GM18858 (cell line): ENCODE measurements at regions not wholly inside any gene's neighbourhood (a gene's known extent, or its start where the extent isn't known, plus 50 kb on each side); places are given as distances from the start of the nearest gene placed in this dataset.
A peak's percentile ranks its signal among the peaks of the same experiment; 100 is the strongest.

Experiments
- ATAC-seq: cut with Tn5 transposase; IDR thresholded peaks from one replicate; pipeline ENCODE4 v1.9.1; 2021; ENCODE audit not compliant: unreplicated experiment

DNA sequence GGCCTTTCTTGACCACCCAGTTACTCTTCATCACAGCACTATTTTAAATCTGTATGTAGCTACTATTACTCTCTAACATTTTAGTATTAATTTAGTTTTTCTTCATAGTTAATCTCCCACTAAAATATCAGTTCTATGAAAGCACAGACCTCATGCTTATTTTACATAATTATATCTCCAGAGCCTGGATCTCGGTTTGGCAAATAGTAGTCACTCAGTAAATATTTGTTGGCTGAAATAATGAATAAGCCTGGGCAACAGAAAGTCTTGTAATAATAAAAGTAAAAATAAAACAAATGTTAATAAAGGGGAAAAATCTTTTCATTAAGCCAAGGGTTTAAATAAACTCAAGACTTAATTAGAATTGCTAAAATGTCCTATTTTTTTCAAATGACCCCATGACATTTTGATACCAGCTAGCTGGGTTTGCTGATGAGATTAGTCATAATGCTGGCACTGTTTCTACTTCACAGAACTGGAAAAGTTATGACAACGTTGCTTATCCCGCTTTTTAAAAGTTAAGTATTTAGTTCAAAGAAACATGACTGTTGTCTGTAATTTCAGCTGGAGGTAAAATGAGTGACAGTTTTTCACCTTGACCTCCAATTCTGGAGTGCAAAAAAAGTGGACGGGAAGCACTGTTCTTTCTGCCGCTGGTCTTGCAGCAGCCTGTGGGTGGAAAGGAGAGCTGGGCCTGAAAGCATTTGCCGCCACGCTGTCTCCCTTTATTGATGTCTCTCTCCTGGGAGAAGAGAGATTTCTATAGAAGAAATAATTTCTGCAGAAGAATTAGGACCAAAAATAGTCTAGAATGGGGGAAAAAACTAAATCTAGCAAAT lies 85.2 kb upstream of the SPATA13 start:
- no peak for ATAC-seq

DNA sequence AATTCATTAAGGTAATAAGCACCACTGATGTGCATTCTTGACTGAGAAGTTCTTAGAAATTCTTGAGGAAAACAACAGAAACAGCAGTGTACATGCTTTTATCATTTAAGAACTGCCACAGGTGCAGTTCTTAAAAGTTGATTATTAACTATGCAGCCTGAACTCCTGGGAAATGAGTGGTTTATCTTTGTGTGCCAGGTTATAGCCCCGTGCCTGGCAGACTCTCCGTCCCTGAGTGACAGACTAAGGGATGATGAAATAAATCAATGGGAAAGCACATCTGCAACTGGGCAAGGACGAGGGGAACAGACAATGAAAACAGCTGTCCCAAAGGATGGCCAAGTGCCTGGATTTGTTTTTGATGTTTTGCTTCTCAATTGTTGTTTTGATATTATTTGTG lies 84.4 kb upstream of the SPATA13 start:
- ATAC-seq, result no peak

GRCh38 chr13:24076636-24077035 lies 83.9 kb upstream of the SPATA13 start:
- no peak for ATAC-seq

- ATAC-seq, result no peak
Observed at GRCh38 chr13:24080134-24080533, 80.4 kb upstream of the SPATA13 start.

GRCh38 chr13:24081387-24081786 lies 79.1 kb upstream of the SPATA13 start:
- no peak for ATAC-seq

GRCh38 chr13:24083141-24083540 lies 77.4 kb upstream of the SPATA13 start:
- ATAC-seq, result no peak

- no peak for ATAC-seq
Observed at GRCh38 chr13:24083722-24084421, 76.6 kb upstream of the SPATA13 start.

DNA sequence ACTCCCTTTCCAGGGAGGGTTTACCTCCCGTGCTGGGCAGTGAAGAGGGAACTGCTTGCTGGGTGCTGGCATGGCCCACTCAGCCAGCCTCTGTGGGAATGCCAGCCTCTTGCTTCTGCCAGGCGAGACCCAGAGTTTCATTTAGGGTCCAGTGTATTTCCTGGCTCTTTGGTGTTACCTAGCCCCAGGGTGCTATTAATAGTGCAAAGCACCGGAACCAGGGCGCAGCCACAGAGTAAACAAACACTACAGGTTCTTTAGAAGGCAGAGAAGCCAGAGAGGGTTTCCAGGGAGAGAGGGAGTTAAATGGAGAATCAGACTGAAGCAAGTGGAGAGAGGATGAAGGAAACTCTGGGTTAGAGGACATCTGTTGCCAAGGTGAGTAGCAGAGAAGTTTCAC lies 74.9 kb upstream of the SPATA13 start:
- ATAC-seq, result no peak

- ATAC-seq, result no peak
Observed at GRCh38 chr13:24086642-24087041, 73.9 kb upstream of the SPATA13 start.

DNA sequence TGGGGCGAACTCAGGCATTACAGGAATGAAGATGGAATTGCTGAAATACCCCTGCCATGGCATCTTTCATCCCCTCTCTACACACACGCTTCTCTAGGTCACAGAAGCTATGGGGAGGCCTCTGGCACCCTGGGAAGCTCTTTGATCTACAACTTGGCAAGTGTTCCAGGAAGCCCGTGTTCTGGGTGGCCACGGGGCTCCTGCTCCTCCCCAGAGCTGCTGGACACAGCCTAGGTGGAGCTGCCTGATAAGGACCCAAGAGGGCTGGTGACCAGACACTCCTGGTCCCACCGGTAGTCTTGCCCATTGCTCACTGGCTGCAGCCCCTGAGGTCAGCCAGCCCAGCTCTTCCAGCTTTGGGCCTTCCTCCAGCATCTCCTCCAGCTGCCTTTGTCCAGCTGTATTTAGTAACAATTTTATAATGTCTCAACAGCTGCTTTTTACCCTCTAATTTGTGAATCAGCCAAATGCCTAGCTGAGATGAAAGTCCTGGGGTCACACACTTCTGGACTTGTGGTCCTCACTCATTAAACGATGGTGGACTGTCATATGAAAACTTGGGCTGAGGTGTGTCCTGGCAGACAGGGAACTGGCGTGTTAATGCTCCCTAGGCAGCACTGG lies 72.8 kb upstream of the SPATA13 start:
- ATAC-seq, result no peak

DNA sequence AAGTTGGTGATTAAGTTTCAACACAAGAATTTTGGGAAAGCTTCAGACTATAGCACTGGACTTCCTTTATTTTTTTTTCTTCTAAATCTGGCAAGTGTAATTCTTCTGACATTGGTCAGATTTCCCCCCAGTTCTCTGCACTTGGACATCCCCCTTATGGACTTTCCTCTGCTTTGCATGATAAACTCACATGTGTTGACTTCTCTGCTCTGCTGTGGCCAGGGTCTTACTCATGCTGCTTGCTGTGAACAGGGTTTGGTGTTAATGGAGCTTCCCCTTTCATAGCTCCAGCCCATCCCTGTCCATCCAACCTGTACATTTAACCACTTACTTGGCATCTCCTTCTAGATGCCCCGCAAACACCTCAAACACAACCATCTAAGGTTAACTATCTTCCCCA lies 70.5 kb upstream of the SPATA13 start:
- ATAC-seq, result no peak

GRCh38 chr13:24091080-24091479 lies 69.4 kb upstream of the SPATA13 start:
- ATAC-seq, result no peak

GRCh38 chr13:24092108-24092507 lies 68.4 kb upstream of the SPATA13 start:
- no peak for ATAC-seq

DNA sequence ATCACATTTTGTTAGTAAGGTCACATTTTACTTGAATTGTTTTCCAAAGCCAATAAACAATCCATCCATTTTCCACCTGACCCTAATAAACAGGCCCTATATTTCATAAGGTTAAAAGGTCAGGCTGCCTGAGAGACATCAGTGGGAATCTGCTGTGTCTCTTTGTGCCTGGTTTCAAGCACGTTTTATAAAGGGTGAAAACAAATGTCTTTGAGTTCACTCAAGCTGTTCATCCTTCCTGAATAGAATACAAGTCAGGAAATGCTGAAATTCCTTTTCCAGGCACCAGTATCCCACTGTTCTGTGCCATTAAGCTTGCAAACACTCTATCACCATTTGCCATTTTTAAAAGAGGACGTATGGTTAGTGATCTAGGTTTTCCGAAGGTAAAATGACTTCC lies 67.5 kb upstream of the SPATA13 start:
- ATAC-seq, result no peak

DNA sequence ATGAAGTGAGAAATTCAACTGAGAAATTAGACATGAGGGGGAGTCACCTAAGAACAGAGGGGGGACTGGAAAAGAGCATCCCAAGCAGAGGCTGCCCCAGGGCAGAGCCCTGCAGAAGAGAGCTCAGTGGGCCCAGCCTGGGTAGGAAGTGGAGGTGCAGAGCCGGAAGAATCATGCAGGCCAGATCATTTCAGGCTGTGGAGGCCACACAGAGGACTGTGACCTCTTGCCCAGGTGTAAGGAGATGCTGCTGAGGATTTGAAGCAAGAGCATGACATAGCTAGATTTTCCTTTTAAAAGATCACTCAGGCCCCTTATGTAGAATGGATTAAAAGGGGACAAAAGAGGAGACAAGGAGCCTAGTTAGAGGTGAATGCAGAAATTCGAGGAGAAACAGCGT lies 63.9 kb upstream of the SPATA13 start:
- no peak for ATAC-seq

GRCh38 chr13:24097064-24097463 lies 63.5 kb upstream of the SPATA13 start:
- no peak for ATAC-seq

DNA sequence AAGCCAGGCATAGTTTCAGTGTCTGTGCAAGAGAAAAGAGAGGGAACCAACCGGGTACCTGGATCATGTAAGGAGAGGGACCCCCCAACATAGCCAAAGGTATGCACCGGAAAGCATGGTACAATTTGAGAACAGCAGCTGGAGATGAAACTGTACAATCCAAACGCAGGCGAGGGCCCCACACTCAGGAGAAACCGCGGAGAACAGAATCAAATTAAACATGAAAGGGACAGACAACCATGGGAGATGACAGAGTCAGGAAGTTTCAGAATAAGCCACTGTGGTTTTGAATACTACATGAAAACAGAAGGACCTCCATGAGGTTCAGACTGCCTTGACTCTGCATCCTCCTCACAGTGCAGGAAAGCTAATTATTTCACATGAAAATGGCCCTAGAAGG lies 62.9 kb upstream of the SPATA13 start:
- ATAC-seq, result no peak

DNA sequence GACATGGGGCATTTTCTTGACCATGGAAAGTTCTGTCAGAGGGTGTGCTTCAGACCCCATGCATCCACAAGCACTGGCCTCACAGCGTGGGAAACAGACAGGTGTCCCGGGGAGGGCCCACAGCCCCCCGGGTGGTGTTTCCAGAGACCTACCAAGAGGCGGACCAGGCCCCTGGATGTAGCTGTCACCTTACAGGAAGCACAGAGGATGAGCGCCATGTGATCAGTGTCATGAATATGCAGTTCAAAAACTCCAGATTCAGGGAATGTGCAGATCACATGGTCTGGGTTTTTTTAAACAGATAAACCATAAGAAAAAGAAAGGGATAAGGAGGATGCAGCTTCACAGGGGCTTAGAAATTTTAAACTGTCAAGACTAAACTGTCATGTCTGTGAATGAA lies 61.0 kb upstream of the SPATA13 start:
- ATAC-seq, result no peak

DNA sequence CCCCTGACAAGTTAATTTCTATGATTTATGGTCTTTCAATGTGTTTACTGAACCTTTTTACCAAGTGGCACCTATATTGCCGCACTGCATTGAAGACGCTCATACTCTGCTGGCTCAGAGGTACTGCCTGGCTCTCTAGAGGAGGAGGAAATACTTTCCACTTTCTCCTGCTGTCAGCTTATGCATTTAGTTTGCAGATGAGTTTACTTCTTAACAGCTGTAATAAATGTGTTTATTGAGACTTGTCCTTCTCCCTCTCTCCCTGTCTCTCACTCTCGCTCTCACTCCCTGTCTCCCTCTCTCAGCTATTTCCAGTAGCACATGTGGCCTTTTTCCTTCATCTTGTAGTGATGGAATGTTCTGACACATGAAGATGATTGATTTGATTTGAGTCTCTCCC lies 60.3 kb upstream of the SPATA13 start:
- no peak for ATAC-seq

GRCh38 chr13:24103782-24104372 lies 56.6 kb upstream of the SPATA13 start:
- ATAC-seq, result no peak

DNA sequence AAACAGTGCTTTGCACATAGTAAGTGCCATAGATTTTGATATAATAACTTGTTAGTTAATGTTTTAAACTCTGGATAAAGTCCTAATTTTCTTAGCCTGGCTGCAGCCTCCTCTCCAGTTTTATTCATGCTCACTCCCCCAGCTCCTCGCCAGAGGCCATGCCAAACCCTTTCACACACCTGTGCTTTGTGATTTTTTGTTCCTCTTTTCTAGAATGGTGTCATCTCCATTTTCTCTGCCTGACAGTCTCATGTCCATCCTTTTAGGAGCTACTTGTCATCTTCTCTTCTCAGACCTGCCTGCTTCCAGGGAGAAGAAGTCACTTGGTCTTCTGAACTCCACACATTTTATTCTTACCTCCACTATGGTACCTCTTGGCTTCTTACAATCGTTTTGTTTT lies 55.8 kb upstream of the SPATA13 start:
- peak; percentile 40 for ATAC-seq

- no peak for ATAC-seq
Observed at GRCh38 chr13:24106429-24106828, 54.1 kb upstream of the SPATA13 start.
